Esophagus muscularis mucosa (tissue), 3 donors: ENCODE measurements at regions not wholly inside any gene's neighbourhood (a gene's known extent, or its start where the extent isn't known, plus 50 kb on each side); places are given as distances from the start of the nearest gene placed in this dataset.

Experiments
- POLR2A ChIP-seq: fragments of 450-650 bp; IDR thresholded peaks from one replicate; pipeline ENCODE4 v1.6.1; 2017; ENCODE audit warnings: antibody characterized with exemption, moderate library complexity, mild to moderate bottlenecking, low read depth
- TF ChIP-seq, protein P1 (sequence below), 3 experiments: fragments of 200-600 bp in 2 of 3; fragments of 450-650 bp in 1 of 3; sonication (generic) in 2 of 3; IDR thresholded peaks; one replicate each; pipeline ENCODE4 v1.5.1; 2017 to 2019; ENCODE audit warnings: antibody characterized with exemption in 3 of 3, mild to moderate bottlenecking in 2 of 3, moderate library complexity in 1 of 3

DNA sequence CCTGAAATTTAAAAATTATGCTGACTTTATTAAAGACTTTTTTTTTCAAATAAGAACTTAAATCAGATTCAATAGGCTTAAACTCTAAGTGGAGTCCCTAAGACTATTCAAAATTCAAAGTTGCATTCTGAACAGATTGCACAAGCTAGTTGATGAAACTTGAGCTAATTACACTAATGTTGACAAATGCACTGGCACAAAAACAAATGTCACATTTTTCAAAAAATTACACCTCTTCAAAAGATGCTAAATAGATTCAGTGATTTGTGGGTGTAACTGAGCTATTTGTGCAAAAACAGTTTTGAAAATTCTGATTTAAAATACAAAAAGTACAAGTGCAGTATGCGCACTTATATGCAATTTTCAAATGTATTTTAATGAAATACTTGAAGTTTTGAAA lies 205.4 kb downstream of the RERGL start:
- TF ChIP-seq, protein P1, sequence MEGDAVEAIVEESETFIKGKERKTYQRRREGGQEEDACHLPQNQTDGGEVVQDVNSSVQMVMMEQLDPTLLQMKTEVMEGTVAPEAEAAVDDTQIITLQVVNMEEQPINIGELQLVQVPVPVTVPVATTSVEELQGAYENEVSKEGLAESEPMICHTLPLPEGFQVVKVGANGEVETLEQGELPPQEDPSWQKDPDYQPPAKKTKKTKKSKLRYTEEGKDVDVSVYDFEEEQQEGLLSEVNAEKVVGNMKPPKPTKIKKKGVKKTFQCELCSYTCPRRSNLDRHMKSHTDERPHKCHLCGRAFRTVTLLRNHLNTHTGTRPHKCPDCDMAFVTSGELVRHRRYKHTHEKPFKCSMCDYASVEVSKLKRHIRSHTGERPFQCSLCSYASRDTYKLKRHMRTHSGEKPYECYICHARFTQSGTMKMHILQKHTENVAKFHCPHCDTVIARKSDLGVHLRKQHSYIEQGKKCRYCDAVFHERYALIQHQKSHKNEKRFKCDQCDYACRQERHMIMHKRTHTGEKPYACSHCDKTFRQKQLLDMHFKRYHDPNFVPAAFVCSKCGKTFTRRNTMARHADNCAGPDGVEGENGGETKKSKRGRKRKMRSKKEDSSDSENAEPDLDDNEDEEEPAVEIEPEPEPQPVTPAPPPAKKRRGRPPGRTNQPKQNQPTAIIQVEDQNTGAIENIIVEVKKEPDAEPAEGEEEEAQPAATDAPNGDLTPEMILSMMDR (IDR thresholded peaks at IDR 0.05) = no peak
- no peak for TF ChIP-seq POLR2A
